ENCODE measurements at regions not wholly inside any gene's neighbourhood (a gene's known extent, or its start where the extent isn't known, plus 50 kb on each side); places are given as distances from the start of the nearest gene placed in this dataset.

DNA sequence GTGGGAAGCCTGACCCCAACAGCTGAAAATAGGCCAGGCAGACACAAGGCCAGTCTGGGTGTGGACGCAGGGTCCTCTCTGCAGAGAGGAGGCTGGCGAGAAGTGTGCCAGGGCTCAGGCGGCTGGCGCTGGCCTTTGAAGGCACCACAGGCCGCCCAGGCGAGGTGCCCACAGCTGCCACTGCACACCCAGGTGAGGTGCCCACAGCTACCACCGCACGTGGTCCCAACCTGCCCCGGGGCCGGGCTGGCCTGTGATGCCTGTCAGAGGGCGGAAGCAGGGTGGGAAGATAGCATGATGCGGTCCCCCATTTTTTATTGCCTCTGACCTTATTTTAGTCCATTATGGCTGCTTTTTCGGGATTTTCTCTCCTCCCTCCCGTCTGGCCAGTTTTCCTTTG lies 1303.9 kb downstream of the BRD1 start:
- no peak for DNase-seq (ENCODE audit: low read depth in 2 of 2)

GRCh38 chr22:48523091-48523490 lies 1304.6 kb downstream of the BRD1 start:
- DNase-seq (ENCODE audit: low read depth in 2 of 2) = no peak

DNA sequence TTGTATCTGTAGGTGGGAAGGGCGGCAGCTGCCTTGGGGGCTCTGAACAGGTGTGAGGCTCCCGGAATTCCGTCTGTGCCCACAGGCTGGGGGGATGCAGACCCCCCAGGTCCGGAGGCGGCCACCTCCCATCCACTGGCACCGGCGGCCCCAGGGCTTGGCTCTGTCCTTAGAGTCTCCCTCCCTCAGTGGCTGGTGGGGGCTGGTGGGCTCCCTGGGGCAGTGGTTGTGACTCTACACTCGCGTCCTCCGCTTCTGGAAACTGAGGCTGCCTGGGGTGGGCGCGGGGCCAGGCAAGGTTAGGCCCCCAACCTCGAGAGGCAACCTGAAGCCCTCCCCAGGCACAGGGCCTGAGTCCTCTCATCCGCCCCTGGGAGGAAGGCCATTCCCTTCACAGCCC lies 1305.4 kb downstream of the BRD1 start:
- DNase-seq (ENCODE audit: low read depth in 2 of 2) = no peak

DNA sequence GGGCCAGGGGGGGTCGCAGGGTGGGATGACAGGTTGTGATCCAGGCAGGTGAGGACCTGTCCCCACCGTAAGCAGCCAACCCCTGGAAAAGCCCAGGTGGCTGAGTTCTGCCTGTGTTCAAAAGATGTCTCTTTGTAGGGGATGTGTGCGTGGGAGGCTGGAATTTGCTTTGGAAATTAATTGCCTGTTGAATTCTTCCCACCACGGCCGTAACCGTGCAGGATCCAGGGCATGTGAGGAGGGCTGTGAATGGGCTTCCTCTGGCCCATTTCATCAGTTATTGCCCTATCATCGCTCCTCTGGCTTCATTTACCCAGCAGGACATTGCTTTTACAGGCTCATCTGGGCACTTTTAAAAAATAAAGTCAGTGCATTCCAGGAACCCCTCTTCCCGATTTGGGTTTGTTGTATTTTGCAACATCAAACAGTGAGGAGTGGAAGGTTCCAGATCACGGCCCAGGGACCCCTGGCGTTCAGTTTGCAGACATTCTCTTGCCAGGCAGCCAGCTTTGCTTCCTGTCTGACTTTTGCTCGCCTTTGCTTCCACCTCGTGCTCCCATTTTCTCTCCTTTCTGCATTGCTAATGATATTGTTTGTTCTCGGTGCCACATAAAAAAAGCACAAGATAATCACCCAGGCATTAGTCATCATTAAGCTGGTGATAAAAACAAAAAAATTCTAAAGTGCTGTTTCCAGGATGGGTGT lies 1306.6 kb downstream of the BRD1 start:
- no peak for DNase-seq (ENCODE audit: low read depth in 2 of 2)

- no peak for DNase-seq (ENCODE audit: low read depth in 2 of 2)
These were observed 1307.5 kb downstream of the BRD1 start for GRCh38 chr22:48520207-48520606.

DNA sequence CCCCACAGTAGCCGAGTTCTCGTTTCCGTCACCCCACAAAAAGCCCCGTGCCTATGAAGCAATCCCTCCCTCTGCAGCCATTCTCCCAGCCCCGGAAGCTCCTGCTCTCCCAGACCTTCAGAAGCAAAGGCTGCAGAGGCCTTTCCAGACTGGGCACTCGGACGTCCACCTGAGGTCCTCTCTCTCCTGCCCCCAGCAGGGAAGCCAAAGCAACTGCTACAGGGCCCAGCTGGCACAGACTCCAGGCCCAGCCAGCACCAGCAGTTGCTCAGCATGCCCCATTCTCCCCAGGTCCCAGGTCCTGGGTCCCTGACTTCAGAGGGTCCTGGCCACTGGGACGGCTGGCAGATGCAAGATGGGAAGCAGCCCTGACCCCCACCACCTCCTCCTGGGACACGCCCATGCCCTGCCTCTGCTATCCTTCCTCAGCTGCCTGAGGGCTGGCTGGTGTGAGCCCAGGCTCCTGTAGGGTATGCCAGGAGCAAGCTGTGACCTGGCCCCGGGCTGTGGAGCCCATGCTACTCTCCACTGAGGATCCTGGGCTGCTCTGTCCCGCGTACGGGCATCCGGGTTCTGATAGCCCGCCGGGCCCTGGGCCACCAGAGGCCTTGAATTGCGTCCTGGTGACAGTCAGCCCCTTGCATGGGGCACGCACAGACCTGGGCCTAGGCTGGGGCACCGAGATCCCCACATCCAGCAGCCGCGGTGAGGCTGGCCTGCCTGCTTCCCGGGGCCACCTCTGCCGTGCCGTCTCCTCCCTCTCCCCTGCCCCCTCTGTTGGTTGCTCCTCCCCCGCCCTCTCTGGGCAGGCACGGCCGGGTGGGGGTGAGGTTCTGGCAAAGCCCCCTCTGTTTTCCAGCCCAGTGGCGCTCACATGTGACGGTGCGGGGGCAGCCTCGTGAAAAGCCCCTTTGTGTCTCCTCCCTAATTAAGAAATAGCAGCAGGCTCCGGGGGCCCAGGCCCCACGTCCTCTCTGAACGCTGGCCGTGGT lies 1310.3 kb downstream of the BRD1 start:
- DNase-seq (ENCODE audit: low read depth in 2 of 2) = no peak

GRCh38 chr22:48516571-48516970 lies 1311.1 kb downstream of the BRD1 start:
- DNase-seq (ENCODE audit: low read depth in 2 of 2) = no peak

GRCh38 chr22:48515571-48516200 lies 1312.0 kb downstream of the BRD1 start:
- no peak for DNase-seq (ENCODE audit: low read depth in 2 of 2)

DNA sequence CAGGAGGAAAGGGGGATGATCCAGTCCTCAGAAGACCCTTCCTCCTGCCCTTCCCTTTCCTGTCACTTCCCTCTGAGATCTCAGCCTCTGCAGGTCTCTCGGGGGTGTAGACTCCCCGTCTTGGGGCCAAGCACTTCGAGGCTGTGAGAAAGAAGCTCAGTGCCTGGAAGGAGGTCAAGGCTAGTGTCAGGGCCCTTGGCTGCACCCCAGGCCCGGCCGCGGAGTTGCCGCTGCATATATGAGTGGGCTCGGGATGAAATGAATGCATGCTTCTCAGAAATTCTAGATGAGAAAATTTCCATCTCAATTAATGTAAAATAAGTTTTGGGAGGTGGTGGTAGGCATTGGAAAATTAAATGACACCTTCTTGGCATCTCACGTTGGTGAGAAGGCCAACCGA lies 1313.7 kb downstream of the BRD1 start:
- DNase-seq (ENCODE audit: low read depth in 2 of 2) = no peak

- DNase-seq (ENCODE audit: low read depth in 2 of 2) = no peak
These were observed 1314.2 kb downstream of the BRD1 start for GRCh38 chr22:48513446-48513845.

DNA sequence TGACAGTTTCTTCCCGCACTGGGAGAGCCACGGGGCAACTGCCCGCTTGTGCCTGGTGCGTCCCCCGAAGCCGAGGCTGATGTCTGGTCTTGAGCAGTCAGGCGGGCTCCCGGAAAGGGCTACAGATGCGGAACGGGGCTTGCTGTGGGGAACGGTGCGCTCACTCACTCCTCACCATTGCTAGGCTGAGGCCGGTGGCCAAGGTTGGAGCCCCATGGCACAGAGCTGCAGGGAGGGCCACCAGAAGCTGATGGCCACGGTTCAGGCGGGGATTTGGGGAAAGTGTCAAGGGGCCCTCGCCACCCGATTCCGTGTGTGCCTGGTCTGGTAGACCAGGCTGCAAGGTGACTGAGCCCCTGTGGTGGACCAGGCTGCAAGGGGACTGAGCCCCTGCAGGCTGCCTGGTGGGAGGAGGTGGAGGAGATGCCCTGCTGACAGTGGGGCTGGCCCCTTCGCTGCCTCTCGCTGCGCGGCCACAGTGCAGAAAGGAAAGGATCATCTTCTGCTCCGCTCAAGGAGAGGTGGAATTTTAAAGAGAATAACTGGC lies 1315.8 kb downstream of the BRD1 start:
- DNase-seq (ENCODE audit: low read depth in 2 of 2) = no peak

DNA sequence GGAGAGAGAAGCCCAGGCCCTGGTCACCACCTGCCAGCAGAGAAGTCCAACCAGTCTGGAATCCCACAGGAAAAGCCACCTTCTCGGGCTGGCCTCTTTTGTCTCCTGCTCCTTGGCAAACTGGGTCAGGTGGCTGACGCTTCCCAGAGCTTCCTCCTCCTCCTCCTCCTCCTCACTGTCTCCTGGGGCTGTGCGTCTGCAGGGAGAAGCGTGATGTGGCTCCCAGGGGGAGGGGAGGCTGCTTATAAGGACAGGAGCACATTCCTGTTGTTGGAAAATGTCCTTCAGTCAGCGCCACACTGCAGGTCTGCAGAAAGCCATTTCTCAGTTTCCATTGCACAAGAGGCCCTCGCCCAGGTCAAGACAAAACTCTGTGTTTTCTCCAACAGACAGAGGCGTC lies 1316.5 kb downstream of the BRD1 start:
- no peak for DNase-seq (ENCODE audit: low read depth in 2 of 2)

DNA sequence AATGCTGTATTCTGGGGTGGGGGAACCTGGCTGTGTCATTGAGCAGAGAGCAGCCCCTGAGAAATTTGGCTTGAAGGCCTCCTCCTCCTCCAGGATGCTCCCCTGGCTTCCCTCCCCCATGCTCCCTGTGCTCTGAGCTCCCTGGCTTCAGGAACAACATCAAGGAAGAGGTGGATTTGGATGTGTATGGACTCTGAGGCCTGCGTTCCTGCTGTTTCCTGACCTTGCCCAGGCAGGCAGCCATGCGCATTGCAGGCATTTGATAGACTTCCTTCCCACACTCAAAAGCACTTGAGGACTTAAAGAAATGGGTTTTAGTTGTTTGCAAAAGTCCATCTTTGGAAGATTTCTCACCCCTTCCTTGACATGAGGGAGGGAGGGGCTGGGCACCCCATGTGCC lies 1317.1 kb downstream of the BRD1 start:
- no peak for DNase-seq (ENCODE audit: low read depth in 2 of 2)

DNA sequence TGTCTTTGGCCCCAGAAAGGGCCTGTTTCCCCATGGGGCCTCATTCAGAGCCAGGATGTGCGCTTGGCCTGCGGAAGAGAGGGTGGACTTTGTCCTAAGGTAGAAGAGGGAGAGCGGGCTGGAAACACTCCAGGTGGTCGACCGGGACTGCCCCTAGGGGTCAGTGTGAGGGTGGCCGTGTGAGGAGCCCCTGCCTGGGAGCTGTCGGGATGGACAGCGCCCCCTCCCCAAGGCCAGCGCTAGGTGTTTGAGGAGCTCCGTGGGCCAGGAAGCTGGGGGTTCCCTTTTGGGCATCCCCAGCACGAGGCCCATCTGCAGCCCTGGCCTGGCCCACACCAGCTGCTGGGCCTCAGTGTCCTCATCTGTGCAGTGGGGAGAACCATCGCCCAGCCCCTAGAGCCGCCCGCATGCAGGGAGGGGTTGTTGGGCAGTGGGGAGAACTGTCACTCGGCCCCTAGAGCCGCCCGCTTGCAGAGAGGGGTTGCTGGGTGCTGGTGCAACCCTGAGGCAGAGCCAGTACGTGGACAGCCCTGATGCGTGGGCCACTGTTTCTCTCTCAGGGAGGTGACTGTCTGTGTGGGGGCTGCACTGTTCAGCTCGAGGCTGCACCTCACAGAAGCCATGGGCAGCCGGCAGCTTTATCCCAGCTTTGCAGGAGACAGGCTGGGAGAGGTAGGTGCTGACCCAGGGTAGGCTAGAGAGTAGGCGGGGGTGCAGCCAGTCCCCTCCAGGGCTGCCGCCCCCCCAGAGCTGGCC lies 1319.9 kb downstream of the BRD1 start:
- no peak for DNase-seq (ENCODE audit: low read depth in 2 of 2)

- no peak for DNase-seq (ENCODE audit: low read depth in 2 of 2)
These were observed 1320.5 kb downstream of the BRD1 start for GRCh38 chr22:48507171-48507570.

DNA sequence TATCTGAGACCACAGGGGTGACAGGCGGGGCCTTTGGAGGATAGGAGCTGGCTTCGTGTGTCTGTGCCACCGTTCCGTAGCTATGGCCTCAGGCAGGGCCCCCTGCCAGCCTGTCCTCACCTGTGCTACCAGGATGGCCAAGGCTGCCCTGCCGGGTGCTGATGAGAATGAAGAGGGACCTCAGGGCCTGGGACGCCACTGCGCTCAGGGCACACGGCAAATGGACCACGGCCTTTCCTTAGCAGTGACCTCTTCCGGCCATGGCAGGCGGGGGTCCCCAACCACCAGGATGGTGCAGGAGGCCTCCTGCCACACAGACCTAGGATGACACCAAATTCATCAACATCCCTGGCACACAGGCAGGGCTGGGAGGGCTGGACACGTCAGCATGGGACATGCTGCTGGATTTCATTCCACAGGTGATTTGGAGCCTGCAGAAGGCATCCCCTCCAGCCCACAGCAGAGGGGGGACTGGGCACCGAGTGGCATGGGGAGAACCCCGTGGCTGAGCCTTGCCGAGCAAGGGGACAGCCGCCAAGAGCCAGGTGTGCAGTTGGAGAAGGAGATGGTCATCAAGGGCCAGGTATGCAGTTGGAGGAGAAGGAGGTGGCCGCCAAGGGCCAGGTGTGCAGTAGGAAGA lies 1321.0 kb downstream of the BRD1 start:
- DNase-seq (ENCODE audit: low read depth in 2 of 2) = no peak

GRCh38 chr22:48505891-48506290 lies 1321.8 kb downstream of the BRD1 start:
- DNase-seq (ENCODE audit: low read depth in 2 of 2) = no peak

DNA sequence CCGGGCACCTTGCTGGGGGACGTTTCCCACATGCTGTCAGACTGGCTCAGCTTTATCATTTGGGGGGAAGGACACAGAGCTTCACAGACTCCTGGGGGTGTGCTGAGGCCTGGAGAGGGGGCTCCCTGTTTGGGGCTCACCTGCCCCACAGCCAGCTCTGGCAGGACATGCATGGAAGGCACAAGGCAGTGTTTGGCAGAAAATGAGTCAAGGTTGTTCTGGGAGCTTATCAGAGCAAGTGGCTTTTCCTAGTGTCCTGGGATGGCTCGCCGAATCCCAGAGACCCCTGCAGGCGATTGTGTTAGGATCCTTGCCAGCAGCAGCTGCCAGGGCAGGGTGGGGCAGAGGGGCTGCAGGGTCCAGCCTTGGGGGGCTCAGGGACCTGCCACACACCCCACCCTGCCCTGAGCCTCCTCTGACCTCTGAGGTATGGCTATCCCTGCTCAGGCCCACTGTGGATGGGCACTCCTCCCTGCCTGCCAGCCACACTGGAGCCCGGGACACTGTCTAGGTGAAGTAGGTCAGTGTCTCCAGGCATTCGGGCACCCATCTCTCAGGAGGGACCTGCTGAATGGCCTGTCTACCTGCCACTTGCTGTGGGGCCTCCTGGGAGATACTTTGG lies 1323.0 kb downstream of the BRD1 start:
- DNase-seq (ENCODE audit: low read depth in 2 of 2) = no peak

DNA sequence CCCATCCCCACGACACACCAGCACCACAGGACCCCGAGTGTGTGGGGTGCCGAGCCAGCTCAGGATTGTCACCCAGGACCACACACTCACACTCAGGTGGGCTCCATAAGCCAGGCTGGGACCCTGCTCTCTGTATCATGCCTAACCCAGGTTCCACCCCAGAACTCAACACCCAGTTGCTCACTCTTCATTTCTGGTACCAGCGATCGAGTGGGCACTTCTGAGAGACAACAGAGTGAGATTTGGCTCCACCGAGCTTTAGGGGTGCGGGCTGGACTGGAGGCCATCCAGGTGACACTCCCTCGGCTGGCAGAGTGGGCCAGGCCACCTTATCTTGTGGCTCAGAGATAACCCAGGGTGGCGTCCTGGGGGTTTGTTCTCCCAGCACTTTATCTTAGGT lies 1323.8 kb downstream of the BRD1 start:
- no peak for DNase-seq (ENCODE audit: low read depth in 2 of 2)

- no peak for DNase-seq (ENCODE audit: low read depth in 2 of 2)
These were observed 1324.5 kb downstream of the BRD1 start for GRCh38 chr22:48503035-48503625.
